ENCODE measurements at regions not wholly inside any gene's neighbourhood (a gene's known extent, or its start where the extent isn't known, plus 50 kb on each side); places are given as distances from the start of the nearest gene placed in this dataset.
A peak's percentile ranks its signal among the peaks of the same experiment; 100 is the strongest.
"Not testable (repeated sequence)": the region's sequence is repeated elsewhere in the genome, so short reads cannot be mapped to it uniquely, and the experiment has no call there.

GRCh38 chr20:48360342-48360975, 467.3 kb downstream of the PREX1 start:
- TF ChIP-seq CTCF (IDR thresholded peaks at IDR 0.05; ENCODE audit: extremely low read depth, insufficient read depth, missing control alignments): no peak
- peak; percentile 54 for DNase-seq (ENCODE audit: low spot score)
- in situ Hi-C loops (cut with MboI; ENCODE audit: low pct_unique_long_range_greater_than_20kb, low sequenced_read_pairs, unreplicated experiment): no loop called here

DNA sequence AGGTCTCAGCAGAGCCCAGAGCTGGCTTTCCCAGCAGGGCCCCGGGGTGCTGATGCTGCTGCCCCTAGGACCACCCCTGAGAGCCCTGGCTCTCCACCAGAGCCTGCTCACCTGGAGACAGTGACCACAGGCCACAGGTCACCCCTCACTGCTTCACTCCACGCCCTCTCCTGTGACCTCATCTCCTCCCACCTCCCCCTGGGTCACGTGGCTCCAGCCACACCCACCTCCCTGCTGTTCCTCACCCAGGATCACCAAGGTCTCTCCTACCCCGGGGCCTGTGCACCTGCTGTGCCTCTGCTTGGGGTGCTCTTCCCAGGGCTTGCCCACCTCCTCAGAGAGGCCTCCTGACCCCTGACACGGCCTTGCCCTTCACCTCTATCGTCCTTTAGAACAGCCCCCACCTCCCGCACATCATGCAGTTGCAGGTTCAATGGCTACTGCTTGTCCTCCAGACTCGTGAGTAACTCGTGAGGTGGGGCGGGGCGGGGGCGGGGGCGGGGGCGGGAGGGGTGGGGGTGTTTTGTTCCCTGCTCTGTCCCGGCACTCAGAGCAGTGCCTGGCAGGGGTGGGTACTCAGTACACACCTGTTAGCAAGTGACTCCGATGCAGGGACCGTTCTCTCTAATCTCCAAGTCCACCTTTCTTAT, 468.0 kb downstream of the PREX1 start:
- TF ChIP-seq CTCF (IDR thresholded peaks at IDR 0.05; ENCODE audit: extremely low read depth, insufficient read depth, missing control alignments): no peak
- in situ Hi-C loops (cut with MboI; ENCODE audit: low pct_unique_long_range_greater_than_20kb, low sequenced_read_pairs, unreplicated experiment): no loop called here
- DNase-seq (ENCODE audit: low spot score): peak; percentile 58

GRCh38 chr20:48359055-48359390, 468.8 kb downstream of the PREX1 start:
- in situ Hi-C loops (cut with MboI; ENCODE audit: low pct_unique_long_range_greater_than_20kb, low sequenced_read_pairs, unreplicated experiment); DNase-seq (ENCODE audit: low spot score): not testable (repeated sequence)

- in situ Hi-C loops (cut with MboI; ENCODE audit: low pct_unique_long_range_greater_than_20kb, low sequenced_read_pairs, unreplicated experiment): no loop called here
- TF ChIP-seq CTCF (IDR thresholded peaks at IDR 0.05; ENCODE audit: extremely low read depth, insufficient read depth, missing control alignments): no peak
- DNase-seq (ENCODE audit: low spot score): no peak
Observed at GRCh38 chr20:48358176-48359054, 469.4 kb downstream of the PREX1 start.

DNA sequence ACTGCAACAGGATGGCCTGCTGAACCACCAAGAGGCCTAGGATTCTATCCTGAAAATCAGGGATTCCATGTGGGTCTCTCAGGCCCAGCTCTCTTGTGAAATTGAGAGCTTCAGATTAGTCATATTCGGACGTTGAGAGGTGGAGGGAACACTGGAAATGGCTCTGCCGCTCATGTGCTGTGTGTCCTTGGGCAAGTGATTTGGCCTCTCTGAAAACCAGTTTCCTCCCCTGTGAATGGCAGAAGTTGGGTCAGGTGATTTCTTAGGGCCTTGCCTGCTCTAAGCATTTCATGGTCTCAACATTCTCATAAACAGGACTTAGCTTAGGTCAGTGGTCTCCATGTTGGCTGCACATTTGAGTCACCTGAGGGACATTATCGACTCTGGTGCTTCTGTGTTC, 470.1 kb downstream of the PREX1 start:
- in situ Hi-C loops (cut with MboI; ENCODE audit: low pct_unique_long_range_greater_than_20kb, low sequenced_read_pairs, unreplicated experiment): no loop called here
- TF ChIP-seq CTCF (IDR thresholded peaks at IDR 0.05; ENCODE audit: extremely low read depth, insufficient read depth, missing control alignments): no peak
- DNase-seq (ENCODE audit: low spot score): no peak

- DNase-seq (ENCODE audit: low spot score): no peak
- in situ Hi-C loops (cut with MboI; ENCODE audit: low pct_unique_long_range_greater_than_20kb, low sequenced_read_pairs, unreplicated experiment): no loop called here
- no peak for TF ChIP-seq CTCF (IDR thresholded peaks at IDR 0.05; ENCODE audit: extremely low read depth, insufficient read depth, missing control alignments)
Observed at GRCh38 chr20:48354903-48355302, 472.9 kb downstream of the PREX1 start.
